ENCODE measurements at regions not wholly inside any gene's neighbourhood (a gene's known extent, or its start where the extent isn't known, plus 50 kb on each side); places are given as distances from the start of the nearest gene placed in this dataset.

- no peak for DNase-seq
These were observed 648.0 kb downstream of the IRX1 start for GRCh38 chr5:4243479-4244264.

- no peak for DNase-seq
These were observed 648.7 kb downstream of the IRX1 start for GRCh38 chr5:4244306-4244705.

DNA sequence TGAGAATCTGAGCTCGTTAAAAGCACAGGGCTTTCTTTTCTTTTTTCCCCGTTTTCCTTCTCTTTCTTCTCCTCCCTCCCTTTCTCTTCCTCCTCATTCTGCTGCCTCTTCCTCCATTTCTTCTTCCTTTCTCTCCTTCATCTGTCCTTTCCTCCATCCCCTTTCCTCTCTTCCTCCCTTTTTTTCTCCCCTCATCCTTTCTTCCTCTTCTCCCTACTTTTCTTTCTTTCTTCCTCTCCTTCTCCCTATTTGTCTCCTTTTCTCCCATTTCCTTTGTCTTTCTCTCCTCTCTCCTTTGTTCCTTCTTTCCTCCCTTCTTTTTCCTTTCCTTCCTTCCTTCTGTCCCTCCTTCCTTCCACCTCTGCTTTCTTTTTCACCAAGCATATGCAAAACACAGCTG lies 649.4 kb downstream of the IRX1 start:
- no peak for DNase-seq

DNA sequence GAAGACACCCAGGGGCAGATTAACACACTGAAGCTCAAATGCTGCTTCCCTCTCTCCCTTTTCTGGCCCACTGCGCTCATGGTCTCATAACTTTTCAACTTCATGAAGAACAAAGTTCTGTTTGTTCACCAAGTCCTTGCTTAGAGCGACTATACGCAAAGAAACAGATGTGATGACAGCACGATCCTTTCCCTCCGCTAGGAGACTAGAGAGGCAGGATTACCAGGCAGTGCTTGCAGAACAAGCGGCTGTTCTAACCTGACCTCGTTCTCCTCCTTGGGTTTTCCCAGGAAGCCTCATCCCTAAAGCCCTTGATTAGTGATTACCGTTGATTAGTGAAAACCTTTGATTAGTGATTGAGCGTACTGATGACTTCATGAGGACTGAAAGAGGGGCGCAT lies 649.9 kb downstream of the IRX1 start:
- DNase-seq = no peak

DNA sequence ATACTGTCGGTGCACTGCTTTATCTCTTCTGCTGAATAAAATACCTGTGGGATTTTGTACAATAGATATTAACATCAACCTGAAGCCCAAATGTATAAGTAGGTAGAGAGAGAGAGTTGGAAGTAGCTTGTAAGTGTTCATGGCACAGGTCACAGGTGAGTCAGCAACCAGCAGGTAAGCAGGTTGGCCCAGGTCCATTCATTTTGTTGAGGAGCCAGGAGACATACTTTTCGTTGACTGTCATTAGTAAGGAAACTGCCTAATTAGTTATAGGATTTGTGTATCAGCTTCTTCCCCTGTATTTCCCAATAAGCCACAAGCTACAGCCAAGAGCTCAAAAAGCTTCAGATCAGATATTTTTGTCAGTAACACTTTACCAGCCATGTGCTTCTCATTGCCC lies 650.8 kb downstream of the IRX1 start:
- no peak for DNase-seq

GRCh38 chr5:4250254-4250653 lies 654.6 kb downstream of the IRX1 start:
- no peak for DNase-seq

DNA sequence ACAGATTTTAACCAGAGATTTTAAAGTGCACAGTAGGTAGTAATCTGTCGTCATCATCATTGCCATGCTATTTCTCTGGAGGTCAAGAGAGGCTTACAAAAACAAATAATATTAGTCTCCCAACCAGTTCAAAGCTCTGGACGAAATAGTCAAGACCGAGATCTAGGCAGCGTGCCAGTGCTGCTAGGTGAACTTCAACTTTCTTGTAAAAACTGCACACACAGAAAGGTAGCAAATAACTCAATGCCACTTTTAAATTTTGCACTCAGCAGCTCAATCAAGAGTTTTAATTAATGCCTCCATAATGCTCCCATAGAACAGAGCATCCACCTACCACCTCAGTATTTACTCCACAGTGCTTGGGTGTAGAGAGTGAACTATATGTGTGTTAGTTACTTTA lies 656.8 kb downstream of the IRX1 start:
- no peak for DNase-seq

DNA sequence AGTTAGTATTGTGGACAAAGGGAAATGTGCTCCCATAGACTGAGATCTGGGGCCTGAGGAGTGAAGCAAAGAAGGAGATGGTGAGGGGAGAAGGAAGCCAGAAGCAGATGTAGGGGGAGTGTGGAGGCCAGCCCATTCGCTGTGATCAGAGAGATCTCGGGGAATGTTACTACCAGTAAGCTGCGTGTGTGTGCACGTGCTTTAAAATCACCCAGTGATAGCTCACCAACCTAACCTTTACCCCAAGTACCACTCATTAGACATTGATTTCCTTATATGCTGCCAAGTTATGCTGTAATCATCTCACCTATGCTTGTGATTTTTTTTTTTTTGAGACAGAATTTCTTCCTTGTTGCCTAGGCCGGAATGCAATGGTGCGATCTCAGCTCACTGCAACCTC lies 659.1 kb downstream of the IRX1 start:
- DNase-seq = no peak

GRCh38 chr5:4255441-4255840 lies 659.8 kb downstream of the IRX1 start:
- no peak for DNase-seq

DNA sequence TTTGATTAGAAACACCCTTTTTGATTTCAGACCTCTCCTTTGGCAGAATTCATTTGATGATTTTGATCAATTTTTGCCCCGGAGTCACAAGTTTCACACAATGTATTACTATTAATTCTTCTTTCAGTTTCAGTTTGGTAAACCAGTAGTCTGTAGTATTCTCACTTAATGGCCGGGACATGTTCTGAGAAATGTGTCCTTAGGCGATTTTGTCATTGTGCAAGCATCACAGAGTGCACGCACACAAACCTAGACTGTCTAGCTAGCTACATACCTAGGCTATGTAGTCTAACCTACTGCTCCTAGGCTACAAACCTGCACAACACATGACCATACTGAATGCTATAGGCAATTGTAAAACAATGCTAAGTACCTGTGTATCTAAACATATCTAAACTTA lies 662.5 kb downstream of the IRX1 start:
- no peak for DNase-seq

- DNase-seq = no peak
These were observed 675.6 kb downstream of the IRX1 start for GRCh38 chr5:4271193-4271592.

- no peak for DNase-seq
These were observed 679.6 kb downstream of the IRX1 start for GRCh38 chr5:4275232-4275631.

GRCh38 chr5:4294878-4295277 lies 699.2 kb downstream of the IRX1 start:
- no peak for DNase-seq

DNA sequence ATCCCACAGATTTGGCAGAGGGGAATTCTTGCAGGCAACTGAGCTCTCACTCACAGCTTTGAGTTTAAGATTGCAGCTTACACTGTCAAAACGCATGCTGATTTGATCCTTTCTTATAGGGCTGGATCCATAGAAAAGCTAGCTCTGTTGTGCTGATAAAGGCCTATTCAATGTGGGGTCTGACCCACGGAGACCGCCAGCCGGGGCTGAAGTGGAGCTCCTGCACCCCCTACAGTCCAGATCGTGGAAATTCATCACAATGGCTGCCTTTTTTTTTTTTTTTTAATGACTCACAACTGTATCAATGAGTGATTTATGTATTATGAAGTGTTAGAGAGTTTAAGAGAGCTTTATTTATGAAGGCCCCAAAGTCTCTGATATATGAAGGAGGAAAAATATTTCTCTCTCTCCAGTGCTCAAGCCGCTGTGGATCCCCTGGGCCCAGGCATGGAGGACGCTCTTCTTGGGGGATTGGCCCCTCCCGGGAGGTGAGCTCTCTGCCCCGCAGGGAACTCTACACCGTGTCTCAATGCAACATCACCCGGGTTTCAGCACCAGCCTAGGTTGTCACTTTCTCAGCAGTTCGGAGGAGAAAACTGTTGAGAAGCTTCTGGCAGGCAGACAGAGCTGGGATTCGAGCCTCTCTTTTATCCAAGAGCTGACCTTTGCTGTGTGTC lies 700.2 kb downstream of the IRX1 start:
- no peak for DNase-seq

DNA sequence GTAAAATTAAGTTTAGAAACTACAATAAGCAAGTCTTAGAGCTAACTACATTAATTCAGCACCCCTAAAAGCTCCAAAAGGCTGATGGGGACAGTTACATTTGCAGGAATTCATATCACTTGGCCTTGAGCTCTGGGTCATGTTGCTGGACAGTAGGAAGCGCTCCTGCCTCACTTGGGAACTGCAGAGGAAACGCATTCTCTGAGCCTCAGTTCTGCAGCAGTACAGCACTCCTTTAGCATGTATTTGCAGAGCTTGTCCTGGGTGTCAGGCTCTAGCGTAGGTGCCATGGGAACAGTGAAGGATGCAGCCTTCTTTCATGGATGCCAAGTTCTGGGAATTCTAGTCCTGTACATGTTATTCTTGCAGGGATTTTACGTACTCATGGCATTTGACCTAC lies 710.4 kb downstream of the IRX1 start:
- DNase-seq = no peak

DNA sequence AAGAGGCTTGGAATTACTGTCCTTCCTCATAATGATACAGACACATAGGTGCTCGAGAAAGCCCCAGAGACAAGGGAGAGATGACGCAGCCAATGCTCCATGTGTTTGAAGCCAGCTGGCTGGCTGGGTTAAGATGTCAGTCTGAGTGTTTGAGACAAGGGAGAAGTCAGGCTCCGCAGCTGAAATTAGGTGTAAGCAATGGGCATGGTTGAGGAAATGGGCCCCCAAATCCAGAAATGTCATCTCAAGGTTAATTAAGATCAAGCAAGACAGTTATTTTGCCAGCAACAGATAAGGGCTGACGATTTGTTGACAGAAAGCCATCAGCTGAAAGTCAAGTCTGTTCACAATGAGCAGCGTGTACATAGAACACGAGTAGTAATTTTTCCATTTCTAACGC lies 713.4 kb downstream of the IRX1 start:
- DNase-seq = no peak

DNA sequence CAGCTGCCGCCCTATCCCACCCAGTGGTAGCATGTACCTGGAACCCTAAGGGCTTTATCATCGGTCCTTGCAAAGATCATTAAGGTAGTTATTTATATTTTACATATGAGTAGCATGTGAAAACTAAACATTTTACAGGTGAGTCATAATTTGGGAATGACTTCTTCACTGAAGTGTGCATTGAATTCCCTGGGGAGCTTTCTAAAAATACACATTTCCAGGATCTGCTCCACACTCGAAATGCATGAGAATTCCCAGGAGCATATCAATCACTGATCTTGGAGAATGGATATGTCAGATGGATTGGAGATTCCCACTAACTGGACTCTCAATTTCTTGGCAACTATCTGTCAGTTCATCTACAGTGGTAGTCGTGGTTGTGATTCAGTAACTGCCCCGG lies 717.5 kb downstream of the IRX1 start:
- DNase-seq = no peak

DNA sequence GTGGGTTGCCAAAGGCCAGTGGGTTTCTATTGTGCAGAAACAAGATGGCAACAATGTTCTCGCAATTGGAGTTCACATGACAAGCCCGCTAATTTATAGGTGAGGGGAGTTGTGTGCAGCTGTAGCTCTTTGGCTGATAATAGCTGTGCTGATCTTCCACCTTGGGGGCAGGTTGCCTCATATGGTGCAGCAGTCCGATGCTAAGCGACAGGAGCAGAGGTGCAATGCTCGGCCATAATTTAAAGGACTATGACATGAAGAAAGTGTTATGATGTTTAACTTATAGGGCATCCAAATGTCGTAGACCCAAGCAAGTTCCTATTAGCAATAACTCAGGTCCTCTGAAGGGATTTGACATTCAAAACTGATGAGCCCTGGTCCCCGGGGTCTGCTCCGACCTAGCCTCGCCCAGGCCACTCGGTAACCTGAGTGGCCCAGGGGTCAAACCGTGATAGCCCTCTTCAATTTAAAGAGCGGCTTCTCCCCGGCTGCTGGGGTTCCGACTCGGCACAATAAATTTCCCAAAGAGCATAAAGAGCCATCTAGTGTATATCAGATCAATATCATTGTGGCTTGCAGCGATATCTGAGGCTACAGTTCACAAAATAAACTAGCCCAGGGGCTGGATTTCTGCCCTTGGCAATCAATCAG lies 724.0 kb downstream of the IRX1 start:
- no peak for DNase-seq

DNA sequence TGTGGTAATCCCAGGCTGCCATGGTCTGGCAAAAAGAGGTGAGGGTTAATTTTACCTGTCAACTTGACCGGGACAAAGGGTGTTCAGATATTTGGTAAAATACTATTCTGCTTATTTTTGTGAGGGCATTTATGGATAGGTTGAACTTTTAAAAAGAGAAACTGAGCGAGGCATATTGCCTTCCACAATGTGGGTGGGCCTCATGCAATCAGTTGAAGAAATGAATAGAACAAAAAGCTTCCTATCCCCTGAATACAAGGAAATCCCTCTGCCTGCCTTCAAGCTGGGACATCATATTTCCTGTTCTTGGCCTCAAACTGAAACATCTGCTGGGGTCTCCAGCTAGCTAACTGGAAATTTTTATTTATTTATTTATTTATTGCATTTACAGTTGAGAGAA lies 734.7 kb downstream of the IRX1 start:
- DNase-seq = no peak

DNA sequence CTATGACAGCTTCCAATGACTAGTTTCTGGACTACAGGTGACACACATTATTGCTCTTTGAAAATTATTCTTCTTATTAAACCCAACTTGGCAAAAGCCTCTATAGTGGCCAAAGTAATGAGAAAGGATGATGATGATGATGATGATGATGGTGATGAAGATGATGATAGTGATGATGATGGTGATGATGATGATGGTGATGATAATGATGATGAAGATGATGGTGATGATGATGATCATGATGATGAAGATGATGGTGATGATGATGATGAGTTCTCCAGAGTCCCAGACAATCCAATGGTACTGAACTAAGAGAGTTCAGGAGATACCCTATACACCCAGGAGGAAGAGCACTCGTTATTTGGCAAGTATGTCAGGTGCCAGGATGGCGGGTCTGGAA lies 739.4 kb downstream of the IRX1 start:
- no peak for DNase-seq

DNA sequence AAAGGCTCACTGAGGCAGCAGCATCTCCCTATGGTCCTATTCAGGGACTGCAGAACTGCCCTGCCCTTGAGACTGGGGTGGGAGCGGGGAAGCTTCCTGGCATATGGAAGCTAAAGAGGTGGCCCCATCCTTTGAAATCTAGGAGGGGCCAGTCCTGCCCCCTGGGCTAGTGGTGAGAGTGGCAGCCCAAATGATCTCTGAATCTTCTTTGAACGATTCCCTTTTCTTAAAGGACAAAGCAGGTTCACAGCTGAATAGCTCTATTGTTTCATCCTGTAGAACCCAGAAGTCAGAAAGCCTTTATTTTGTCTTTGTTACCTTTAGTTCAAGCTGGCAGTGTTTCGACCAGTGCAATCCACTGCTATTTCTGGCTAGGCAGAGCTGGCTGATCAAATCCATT lies 741.9 kb downstream of the IRX1 start:
- no peak for DNase-seq

DNA sequence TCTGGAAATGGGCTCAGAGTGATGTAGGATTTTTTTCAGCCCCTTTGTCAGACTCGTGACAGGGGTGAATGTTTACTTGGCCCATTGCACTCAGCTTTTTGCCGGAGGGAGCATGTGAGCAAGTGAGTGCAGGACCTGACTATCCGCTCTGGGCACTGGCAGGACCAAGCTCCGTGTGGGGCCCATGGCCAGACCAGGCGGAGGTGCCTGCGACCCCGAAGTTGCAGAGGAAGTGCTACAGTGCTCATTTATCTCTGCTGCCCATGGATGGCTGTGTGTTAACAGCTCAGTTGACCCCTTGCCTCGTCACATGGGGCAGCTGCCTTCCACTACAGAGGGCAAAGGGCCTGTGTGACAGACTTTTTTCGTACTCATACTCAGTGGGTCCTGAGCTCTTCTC lies 744.3 kb downstream of the IRX1 start:
- no peak for DNase-seq

DNA sequence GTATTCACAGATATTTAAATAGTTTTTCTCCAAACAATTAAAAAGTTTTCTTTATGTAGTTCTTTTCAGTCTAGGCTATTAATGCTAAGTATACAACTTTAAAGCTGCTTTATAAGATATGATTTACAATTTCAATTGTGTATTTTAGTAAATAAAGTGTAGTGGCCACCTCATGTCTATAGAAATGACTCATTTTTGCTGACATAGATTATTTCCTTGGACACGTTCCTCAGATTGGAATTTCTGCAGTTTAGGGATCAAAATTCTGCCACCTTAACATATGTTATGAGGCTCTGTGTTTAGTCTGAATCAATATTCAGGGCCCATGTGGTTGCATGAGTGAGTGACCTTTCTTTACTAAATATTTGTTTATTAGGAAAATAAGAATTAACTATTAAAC lies 750.2 kb downstream of the IRX1 start:
- DNase-seq = no peak

- no peak for DNase-seq
These were observed 752.8 kb downstream of the IRX1 start for GRCh38 chr5:4348423-4348822.

All from stimulated activated naive CD4-positive, alpha-beta T cell treated with Interleukin-2 at 50 U/mL for 16 hours (primary cell).